HG02970 (cell line): ENCODE measurements at regions not wholly inside any gene's neighbourhood (a gene's known extent, or its start where the extent isn't known, plus 50 kb on each side); places are given as distances from the start of the nearest gene placed in this dataset.
A peak's percentile ranks its signal among the peaks of the same experiment; 100 is the strongest.
"Not testable (repeated sequence)": the region's sequence is repeated elsewhere in the genome, so short reads cannot be mapped to it uniquely, and the experiment has no call there.

ENCODE experiments used
- ATAC-seq: cut with Tn5 transposase; IDR thresholded peaks from one replicate; pipeline ENCODE4 v1.9.1; 2021; ENCODE audit warnings: mild to moderate bottlenecking, moderate library complexity, moderate number of reproducible peaks; ENCODE audit not compliant: unreplicated experiment, low FRiP score

GRCh38 chr13:23947893-23948292 lies 50.6 kb upstream of the C1QTNF9B start:
- ATAC-seq, result no peak

- ATAC-seq, result no peak
These were observed 51.9 kb upstream of the C1QTNF9B start for GRCh38 chr13:23949200-23949599.

- ATAC-seq, result no peak
These were observed 52.4 kb upstream of the C1QTNF9B start for GRCh38 chr13:23949736-23950135.

DNA sequence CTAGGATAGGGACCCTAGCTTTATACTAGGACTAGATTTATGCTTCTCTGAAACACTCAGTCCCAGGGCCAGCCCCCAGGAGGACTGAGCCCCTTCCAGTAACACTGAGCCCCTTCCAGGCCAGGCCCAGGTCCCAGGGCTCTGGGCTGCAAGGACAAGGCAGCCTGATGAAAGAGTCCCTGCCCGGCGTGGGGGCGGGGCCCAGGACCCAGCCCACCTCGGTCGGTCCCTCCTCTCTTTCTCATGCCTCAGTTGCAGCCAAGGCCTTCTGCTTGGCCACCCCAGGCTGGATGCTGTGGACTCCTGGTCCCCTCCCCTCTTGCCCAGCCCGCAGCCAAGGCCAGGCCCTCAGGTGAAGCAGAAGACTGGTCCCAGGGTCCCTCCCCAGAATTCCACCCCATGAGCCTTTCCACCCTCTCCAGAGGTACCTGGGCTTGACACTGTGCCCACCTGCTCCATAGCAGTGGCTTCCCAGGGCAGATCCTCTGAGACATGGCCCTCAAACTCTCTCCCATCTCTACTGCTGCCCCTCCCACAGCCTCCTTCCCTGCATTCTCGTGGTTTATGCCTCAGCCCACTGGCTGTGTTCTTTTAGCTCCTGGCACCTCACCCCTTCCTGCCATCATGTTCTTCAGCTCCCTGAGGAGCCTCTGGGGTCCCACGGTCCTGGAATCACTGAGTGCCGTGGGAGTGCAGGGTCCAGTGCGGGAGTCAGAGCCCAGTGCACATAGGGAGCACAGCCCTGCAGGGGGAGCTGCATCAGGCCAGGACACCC lies 53.6 kb upstream of the C1QTNF9B start:
- no peak for ATAC-seq

- no peak for ATAC-seq
These were observed 55.5 kb upstream of the C1QTNF9B start for GRCh38 chr13:23952796-23953195.

DNA sequence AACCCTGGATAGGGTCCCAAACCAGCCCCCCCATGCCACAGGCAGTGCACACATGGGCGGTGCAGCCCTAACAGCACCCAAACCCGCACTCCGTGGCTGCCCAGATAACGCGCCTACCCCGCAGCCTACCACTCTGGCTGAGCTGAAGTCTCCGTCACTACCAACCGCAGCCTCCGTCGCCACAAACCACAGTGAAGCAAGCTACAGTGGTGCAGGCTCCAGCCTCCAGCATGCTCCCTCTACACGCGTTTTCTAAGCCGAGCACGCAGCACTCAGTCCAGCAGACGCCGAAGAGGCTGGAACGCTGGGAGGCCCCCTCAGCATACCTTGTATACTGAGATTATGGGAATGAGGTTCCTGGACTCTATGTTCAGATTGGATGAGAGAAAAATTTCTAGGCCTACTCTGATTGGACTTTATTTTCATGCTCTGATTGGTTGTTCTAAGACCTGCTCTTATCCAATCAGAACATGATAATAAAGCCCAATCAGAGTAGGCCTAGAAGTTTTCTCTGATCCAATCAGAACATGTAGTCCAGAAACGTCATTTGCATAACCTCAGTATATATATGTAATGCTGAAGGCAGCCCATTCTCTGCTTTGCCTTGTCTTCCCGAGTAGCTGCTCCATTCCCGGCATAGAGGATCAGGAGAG lies 56.7 kb upstream of the C1QTNF9B start:
- ATAC-seq, result no peak

- ATAC-seq, result no peak
These were observed 57.8 kb upstream of the C1QTNF9B start for GRCh38 chr13:23955064-23955463.

DNA sequence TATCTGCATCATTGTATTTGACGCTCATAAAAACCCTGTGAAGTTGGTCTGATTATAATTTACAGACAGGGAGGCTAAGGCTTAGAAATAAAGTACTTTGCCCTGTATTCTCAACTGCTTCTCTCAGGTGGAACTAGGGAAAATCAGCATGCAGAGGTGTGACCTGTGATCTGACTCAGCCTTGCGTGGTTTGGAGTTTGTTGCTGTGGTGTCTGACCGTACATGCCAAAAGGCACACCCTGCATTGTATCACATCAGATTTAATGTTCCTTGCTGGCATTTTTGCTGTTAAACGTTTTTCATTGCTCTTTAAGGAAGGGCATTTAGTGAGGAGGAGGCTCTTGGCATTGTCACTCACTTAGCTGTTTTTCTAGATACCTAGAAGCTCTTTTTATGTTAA lies 58.8 kb upstream of the C1QTNF9B start:
- no peak for ATAC-seq

DNA sequence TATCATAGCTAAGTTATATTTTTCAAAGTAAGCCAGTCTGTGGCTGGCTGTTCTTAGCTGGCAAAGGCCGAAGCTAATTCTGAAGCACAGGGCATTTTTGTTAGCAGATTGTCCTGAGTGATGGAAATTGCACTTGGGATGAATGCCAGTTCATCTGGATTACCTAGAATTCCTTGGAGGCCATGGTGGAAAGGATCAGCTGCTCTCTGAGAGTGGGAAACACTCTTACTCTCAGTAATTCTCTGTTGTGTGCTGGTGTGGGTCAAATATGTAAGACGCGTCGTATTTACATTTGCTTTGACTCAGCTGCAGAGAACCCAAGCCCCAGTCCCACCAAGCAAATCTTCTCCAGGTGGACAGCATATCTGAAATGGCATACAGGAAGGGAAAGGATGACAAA lies 60.7 kb upstream of the C1QTNF9B start:
- ATAC-seq, result no peak

GRCh38 chr13:23959231-23959862 lies 62.0 kb upstream of the C1QTNF9B start:
- ATAC-seq, result no peak

GRCh38 chr13:23960566-23961156 lies 63.4 kb upstream of the C1QTNF9B start:
- no peak for ATAC-seq

DNA sequence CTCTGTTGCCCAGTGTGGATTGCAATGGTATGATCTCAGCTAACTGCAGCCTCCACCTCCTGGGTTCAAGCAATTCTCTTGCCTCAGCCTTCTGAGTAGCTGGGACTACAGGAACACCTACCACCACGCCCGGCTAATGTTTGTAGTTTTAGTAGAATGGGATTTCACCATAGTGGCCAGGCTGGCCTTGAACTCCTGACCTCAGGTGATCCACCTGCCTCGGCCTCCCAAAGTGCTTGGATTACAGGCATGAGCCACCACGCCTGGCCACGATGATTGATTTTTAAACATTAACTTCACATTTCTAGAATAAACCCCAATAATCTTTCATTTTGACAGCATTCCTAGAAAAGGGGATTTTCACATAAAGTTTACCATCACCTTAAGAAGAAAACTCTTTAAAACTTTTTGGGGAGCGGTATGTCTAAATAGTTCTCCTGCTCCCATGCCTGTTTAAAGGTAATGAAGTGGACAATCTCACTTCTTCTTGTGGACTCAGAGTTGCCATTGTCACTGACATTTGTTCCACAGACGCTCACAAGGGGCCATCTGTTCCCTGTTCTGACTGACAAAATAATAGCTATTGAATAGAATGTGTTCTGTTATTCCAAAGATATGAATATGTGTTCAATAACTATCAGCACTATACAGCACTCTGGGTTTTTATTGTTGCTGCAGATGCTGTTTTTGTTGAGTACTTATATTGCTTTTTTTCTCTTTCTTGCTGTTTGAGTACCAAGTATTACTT lies 66.1 kb upstream of the C1QTNF9B start:
- no peak for ATAC-seq

DNA sequence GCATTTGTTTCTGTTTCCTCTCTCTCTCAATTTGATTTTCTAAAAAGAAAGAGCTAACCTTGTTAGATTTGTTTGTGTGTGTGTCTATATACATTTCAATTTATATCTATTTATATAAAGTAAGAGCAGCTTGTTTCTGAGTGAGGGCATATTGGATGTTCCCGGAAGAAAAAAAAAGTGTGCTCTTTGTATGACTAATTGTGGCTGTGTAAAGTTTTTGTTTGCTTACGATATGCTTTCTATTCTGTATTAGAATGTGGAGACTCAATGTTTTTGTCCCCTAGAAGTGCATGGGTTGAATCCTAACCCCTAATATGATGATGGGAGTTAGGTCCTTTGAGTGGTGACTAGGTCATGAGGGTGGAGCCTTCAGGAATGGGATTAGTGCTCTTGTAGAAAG lies 66.6 kb upstream of the C1QTNF9B start:
- ATAC-seq, result no peak

DNA sequence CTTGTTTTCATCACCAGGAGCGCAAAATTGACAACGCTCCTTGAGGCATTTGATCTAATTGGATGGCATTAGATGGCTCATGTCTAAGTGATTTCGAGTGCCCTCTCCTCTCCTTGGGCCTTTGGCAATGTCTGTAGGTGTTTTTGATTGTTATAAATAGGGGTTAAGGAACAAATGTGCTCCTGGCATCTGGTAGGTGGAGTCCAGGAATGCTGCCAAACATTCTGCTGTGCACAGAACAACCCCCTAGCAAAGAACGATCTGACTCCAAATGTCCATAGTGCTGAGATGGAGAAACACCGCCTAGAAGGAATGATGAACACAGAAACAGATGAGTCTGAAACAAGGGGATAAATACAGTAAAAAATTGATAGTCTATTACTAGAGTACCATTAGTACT lies 68.0 kb upstream of the C1QTNF9B start:
- ATAC-seq, result no peak

GRCh38 chr13:23966221-23966690 lies 69.0 kb upstream of the C1QTNF9B start:
- no peak for ATAC-seq

DNA sequence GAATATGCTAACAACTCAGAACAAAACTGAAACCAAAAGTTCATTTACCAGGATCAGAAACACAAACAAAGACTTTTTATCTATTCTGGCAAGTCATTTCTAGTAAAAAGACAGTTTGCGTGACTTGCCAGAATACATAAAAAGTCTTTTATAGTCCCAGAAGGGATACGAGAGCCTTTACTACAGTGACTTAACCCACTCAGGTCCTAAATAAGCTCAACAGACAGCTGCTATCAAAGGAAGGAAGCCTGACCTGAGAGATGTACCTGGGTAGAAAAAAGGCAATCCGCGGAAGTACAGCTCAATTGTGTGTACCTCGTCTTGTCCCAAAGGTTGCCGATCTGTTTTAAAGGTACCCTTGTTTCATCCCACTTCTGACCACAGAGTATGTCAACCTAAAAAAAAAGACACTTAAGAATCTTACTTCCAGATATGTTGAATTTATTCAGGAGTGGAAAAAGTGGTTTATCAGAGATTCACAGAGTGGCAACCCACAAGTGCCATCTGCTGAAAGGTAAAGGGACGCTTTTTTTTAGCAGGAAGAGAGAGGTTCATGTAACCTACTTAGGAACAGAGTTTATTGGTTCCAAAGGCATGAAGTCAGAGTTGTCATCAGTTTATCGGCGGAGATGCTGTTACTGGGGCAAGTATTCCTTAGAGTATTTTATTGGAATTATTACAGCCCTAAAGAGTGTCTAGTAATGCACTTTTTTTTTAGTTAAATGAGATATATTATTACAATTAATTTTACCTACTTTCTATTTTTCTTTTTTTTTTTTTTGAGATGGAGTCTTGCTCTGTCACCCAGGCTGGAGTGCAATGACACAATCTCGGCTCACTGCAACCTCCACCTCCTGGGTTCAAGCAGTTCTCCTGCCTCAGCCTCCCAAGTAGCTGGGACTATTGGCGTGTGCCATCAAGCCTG lies 69.7 kb upstream of the C1QTNF9B start:
- no peak for ATAC-seq

DNA sequence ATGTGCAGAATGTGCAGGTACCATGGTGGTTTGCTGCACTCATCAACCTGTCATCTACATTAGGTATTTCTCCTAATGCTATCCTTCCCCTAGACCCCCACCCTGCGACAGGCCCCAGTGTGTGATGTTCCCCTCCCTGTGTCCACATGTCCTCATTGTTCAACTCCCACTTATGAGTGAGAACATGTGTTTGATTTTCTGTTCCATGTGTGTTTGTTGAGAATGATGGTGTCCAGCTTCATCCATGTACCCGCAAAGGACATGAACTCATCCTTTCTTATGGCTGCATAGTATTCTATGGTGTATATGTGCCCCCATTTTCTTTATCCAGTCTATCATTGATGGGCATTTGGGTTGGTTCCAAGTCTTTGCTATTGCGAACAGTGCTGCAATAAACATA lies 70.5 kb upstream of the C1QTNF9B start:
- not testable (repeated sequence) for ATAC-seq

DNA sequence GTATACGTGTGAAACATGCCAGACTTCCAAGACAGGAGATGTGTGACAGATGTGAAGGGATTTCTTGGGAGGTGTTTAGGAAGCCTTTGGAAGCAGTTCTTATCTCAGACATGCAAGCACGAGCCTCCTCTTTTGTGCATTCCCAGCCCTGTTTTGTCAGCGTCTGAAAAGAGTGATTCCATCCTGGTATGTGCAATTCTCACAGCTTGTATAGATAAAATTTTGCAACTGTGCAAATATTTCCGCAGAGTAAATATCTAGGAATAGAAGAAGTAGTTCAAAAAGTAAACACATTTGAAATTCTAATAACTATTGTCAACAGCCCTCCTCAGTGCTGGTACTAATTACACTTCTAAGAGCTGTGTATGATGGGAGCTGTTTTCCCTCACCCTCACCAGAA lies 72.3 kb upstream of the C1QTNF9B start:
- ATAC-seq, result no peak

DNA sequence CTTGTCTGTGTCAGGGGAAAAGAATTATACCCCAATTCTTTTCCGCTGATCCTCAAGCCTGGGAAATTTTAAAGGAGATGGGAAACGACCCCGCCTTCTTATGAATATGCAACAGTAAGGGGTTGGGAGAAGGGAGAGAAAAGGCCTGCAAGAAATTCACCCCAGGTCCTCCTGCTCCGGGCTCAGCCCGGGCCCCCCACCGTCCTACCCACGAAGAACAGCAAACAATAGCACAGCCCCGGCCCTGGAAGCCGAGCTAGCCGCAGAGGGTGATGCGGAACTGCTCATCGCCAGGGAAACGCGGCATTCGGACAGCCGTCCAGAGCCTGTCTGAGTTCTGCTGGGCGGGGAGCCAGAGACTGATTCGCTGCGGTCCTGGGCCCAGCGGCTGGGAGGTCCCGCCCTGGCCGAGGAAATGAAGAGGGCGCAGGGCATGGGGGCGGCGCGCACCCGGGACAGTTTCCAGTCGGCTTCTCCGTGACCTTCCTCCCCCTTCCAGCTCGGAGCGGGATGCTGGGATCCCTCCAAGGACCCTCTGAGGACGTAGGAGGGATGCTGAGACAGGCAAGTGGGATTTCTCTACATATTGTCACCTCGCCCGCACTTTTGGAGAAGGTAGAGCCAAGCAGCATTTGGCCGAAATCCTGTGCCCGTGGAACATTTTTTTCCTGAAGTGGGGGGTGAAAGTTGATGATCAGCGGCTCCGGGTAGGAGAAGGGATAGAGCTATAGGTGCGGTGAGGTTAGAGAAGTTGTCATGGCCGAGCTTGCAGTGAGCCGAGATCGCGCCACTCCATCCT lies 82.3 kb upstream of the C1QTNF9B start:
- ATAC-seq, result peak; percentile 38
